Stimulated activated effector memory CD8-positive, alpha-beta T cell treated with anti-CD3 and anti-CD28 coated beads, Interleukin-12 subunit alpha, Interleukin-12 subunit beta, amount 100 ng/mL, for 72 hours (primary cell): ENCODE measurements at regions not wholly inside any gene's neighbourhood (a gene's known extent, or its start where the extent isn't known, plus 50 kb on each side); places are given as distances from the start of the nearest gene placed in this dataset.

ENCODE experiments used
- ATAC-seq: fragments of 150-1000 bp; cut with Tn5 transposase; 2 replicates; pipeline ENCODE4 v1.10.0; 2021
- DNase-seq, 2 donors: peaks; one replicate each; pipeline ENCODE4 v3.0.0; 2021 to 2022; ENCODE audit warnings: low spot score in 2 of 2
- H3K27ac Mint-ChIP-seq: one replicate; pipeline ENCODE4 v1.8.0; 2022; ENCODE audit warnings: mild to moderate bottlenecking, mixed read lengths
- H3K36me3 Mint-ChIP-seq: one replicate; pipeline ENCODE4 v1.8.0; 2022; ENCODE audit warnings: mild to moderate bottlenecking, mixed read lengths
- H3K4me1 Mint-ChIP-seq: one replicate; pipeline ENCODE4 v1.8.0; 2022; ENCODE audit warnings: mixed read lengths
- H3K4me3 Mint-ChIP-seq: one replicate; pipeline ENCODE4 v1.8.0; 2022; ENCODE audit warnings: mild to moderate bottlenecking, mixed read lengths
- H3K9me3 Mint-ChIP-seq: one replicate; pipeline ENCODE4 v1.8.0; 2022; ENCODE audit warnings: mixed read lengths

- no peak for ATAC-seq
- no peak for DNase-seq
- no peaks in the 10 kb centered on the region for H3K36me3 Mint-ChIP-seq
- no peaks in the 10 kb centered on the region for H3K4me1 Mint-ChIP-seq
- H3K27ac Mint-ChIP-seq: no peak overlapping the region
- peaks cover 17% of the 10 kb centered on the region for H3K9me3 Mint-ChIP-seq
- H3K4me3 Mint-ChIP-seq: no peak overlapping the region
These were observed 688.5 kb upstream of the SEMA3D start for GRCh38 chr7:85875398-85875797.

GRCh38 chr7:85866540-85866939 lies 679.7 kb upstream of the SEMA3D start:
- Mint-ChIP-seq H3K27ac (no peak overlapping the region), H3K36me3 (no peaks in the 10 kb centered on the region), H3K9me3 (peaks cover 36% of the 10 kb centered on the region), H3K4me1 (no peaks in the 10 kb centered on the region), H3K4me3 (no peak overlapping the region)
- DNase-seq: no peak
- no peak for ATAC-seq

GRCh38 chr7:85851571-85852193 lies 664.8 kb upstream of the SEMA3D start:
- H3K4me1 Mint-ChIP-seq: no peaks in the 10 kb centered on the region
- H3K4me3 Mint-ChIP-seq: no peak overlapping the region
- H3K36me3 Mint-ChIP-seq: no peaks in the 10 kb centered on the region
- ATAC-seq (no peak), DNase-seq (no peak)
- no peak overlapping the region for H3K27ac Mint-ChIP-seq
- H3K9me3 Mint-ChIP-seq: peaks cover 19% of the 10 kb centered on the region

- no peak for DNase-seq
- Mint-ChIP-seq H3K9me3 (peaks cover 21% of the 10 kb centered on the region), H3K36me3 (no peaks in the 10 kb centered on the region), H3K4me1 (no peaks in the 10 kb centered on the region), H3K27ac (no peak overlapping the region), H3K4me3 (no peak overlapping the region)
- no peak for ATAC-seq
These were observed 663.5 kb upstream of the SEMA3D start for GRCh38 chr7:85850381-85850780.

DNA sequence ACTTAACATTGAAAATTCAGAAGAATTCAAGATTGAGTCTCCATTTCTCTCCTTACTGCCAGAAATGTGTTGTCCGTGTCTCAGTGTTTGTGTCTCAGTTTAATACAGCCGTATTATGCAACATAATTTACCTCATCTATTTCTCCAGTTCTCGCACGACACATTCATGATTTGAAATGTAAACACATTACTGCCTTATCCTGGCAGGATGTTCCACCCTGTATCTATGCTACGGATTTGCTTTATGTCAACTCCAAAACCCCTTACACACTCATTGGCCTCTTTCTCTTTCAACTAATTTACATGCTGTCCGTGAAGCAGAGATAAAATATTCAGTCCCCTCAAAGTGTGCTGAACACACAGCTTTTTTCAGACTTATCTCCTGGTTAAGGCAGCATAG lies 653.7 kb upstream of the SEMA3D start:
- H3K27ac Mint-ChIP-seq: no peak overlapping the region

GRCh38 chr7:85833066-85833465 lies 646.2 kb upstream of the SEMA3D start:
- no peak for DNase-seq
- Mint-ChIP-seq H3K4me1 (no peaks in the 10 kb centered on the region), H3K36me3 (no peaks in the 10 kb centered on the region), H3K27ac (no peak overlapping the region), H3K9me3 (peaks cover 8% of the 10 kb centered on the region), H3K4me3 (no peak overlapping the region)
- ATAC-seq: no peak

More for the DNA sequence above, 653.7 kb upstream of the SEMA3D start:
- no peaks in the 10 kb centered on the region for H3K36me3 Mint-ChIP-seq
- H3K4me1 Mint-ChIP-seq: no peaks in the 10 kb centered on the region
- H3K4me3 Mint-ChIP-seq: no peak overlapping the region
- ATAC-seq (no peak), DNase-seq (no peak)
- H3K9me3 Mint-ChIP-seq: peaks cover 20% of the 10 kb centered on the region

GRCh38 chr7:85830982-85831381 lies 644.1 kb upstream of the SEMA3D start:
- no peak for ATAC-seq
- Mint-ChIP-seq H3K36me3 (no peaks in the 10 kb centered on the region), H3K4me1 (no peaks in the 10 kb centered on the region), H3K4me3 (no peak overlapping the region), H3K9me3 (peaks cover 5% of the 10 kb centered on the region), H3K27ac (no peak overlapping the region)
- DNase-seq: no peak

DNA sequence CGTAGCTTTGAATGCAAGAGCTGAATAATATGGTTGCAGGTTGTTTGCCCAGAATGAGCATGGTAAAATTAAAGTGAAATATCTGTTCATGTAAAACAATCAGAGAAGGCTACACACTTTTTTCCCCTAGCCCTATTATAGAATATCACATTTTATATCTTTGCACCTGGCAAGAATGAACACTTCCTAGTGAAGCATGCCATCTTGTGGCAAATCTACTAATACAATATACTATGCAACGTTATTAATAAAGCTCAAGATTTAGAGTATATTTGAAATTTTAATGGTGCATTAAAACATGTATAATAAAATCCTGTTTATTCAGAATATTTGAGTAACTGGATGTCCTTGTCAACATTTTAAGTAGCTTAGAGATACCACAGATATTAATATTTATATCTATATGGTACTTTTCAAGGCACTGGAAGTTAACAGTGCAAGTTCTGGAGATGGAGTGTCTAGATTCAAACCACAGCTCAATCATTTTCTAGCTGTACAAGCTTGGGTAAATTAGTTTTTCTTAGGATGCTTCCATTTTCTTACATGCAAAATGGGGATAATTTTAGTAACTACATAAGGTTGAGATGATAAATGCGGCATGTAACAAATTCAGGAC lies 643.1 kb upstream of the SEMA3D start:
- ATAC-seq: no peak
- DNase-seq: no peak

GRCh38 chr7:85829176-85829575 lies 642.3 kb upstream of the SEMA3D start:
- H3K36me3 Mint-ChIP-seq: no peaks in the 10 kb centered on the region
- no peak for ATAC-seq

More for the DNA sequence above, 643.1 kb upstream of the SEMA3D start:
- Mint-ChIP-seq H3K9me3 (peaks cover 8% of the 10 kb centered on the region), H3K36me3 (no peaks in the 10 kb centered on the region), H3K27ac (no peak overlapping the region), H3K4me1 (no peaks in the 10 kb centered on the region), H3K4me3 (no peak overlapping the region)

DNA sequence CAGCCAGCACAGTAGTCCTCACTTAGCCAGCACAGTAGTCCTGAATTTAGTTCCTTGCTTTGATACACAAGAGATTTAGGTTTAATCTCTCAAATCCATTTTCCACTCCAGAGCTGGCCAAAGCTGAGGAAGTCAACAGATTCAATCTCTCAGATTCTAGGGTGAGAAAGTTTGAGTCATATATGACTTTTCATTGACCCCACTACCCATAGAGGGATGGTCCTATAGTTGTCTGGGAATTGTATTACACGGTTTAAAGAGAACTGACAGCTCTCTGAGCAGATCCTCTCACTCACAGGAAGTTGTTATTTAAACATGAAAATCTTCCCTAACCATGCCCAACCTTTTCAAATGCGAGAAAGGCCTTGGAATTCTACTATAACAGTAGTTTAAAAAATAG lies 641.8 kb upstream of the SEMA3D start:
- Mint-ChIP-seq H3K36me3 (no peaks in the 10 kb centered on the region), H3K4me3 (no peak overlapping the region), H3K27ac (no peak overlapping the region), H3K9me3 (peaks cover 4% of the 10 kb centered on the region), H3K4me1 (no peaks in the 10 kb centered on the region)
- DNase-seq (no peak), ATAC-seq (no peak)

More at GRCh38 chr7:85829176-85829575, 642.3 kb upstream of the SEMA3D start:
- Mint-ChIP-seq H3K4me3 (no peak overlapping the region), H3K9me3 (peaks cover 6% of the 10 kb centered on the region), H3K27ac (no peak overlapping the region), H3K4me1 (no peaks in the 10 kb centered on the region)
- no peak for DNase-seq

GRCh38 chr7:85823396-85824080 lies 636.7 kb upstream of the SEMA3D start:
- ATAC-seq: no peak
- Mint-ChIP-seq H3K36me3 (no peaks in the 10 kb centered on the region), H3K9me3 (peaks cover 7% of the 10 kb centered on the region), H3K4me3 (no peak overlapping the region), H3K27ac (no peak overlapping the region), H3K4me1 (no peaks in the 10 kb centered on the region)
- no peak for DNase-seq

DNA sequence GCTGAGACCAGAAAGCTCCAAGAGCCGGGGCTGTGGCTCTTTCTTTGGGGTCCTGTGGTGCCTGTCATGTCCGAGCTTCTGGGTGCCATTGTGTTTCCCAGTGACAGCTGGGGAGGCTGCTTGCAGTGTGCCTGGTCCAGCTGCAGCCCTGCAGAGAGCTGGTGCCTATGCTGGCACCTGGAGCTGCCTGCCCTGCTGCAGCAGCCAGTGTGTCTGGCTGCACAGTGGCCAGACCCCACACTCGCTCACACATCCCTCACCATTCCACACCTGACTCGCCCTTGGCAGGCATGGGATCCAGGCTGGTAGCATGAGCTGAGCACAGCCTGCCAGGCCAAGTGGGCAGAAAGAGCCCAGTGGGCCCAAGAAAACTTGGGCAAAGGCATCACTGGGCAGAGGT lies 635.1 kb upstream of the SEMA3D start:
- DNase-seq (no peak), ATAC-seq (no peak)
- Mint-ChIP-seq H3K27ac (no peak overlapping the region), H3K4me3 (no peak overlapping the region), H3K36me3 (no peaks in the 10 kb centered on the region), H3K9me3 (peaks cover 7% of the 10 kb centered on the region), H3K4me1 (no peaks in the 10 kb centered on the region)

GRCh38 chr7:85820702-85821443 lies 634.0 kb upstream of the SEMA3D start:
- Mint-ChIP-seq H3K9me3 (peaks cover 5% of the 10 kb centered on the region), H3K4me3 (no peak overlapping the region), H3K4me1 (no peaks in the 10 kb centered on the region), H3K27ac (no peak overlapping the region), H3K36me3 (no peaks in the 10 kb centered on the region)
- DNase-seq (no peak), ATAC-seq (peak; percentile 43)

- ATAC-seq (no peak), DNase-seq (no peak)
- H3K4me1 Mint-ChIP-seq: no peaks in the 10 kb centered on the region
- H3K27ac Mint-ChIP-seq: no peak overlapping the region
- H3K4me3 Mint-ChIP-seq: no peak overlapping the region
- no peaks in the 10 kb centered on the region for H3K36me3 Mint-ChIP-seq
- peaks cover 4% of the 10 kb centered on the region for H3K9me3 Mint-ChIP-seq
These were observed 628.7 kb upstream of the SEMA3D start for GRCh38 chr7:85815526-85815925.

DNA sequence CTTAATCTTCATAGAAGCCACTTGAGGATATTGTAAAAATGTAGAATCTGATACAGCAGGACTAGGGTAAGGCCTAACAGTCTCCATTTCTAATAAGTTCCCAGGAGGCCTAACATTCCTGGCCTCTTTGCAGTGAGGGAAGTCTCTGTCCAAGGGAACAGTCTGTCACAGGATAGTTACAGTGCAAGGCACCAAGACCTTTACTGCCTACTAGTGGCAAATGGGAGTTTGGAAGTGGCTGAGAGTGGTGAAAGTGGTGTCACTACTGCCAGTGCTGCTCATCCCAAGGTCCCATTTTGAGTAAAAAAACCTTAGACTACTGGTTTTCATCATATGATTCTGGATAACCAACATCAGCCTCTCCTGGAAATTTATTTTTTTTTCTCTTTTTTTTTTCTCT lies 619.5 kb upstream of the SEMA3D start:
- no peaks in the 10 kb centered on the region for H3K36me3 Mint-ChIP-seq
- H3K4me3 Mint-ChIP-seq: no peak overlapping the region
- no peak overlapping the region for H3K27ac Mint-ChIP-seq
- H3K9me3 Mint-ChIP-seq: peaks cover 7% of the 10 kb centered on the region
- H3K4me1 Mint-ChIP-seq: no peaks in the 10 kb centered on the region
- DNase-seq (no peak), ATAC-seq (no peak)
